IPS-15b (cell line): ENCODE measurements at regions not wholly inside any gene's neighbourhood (a gene's known extent, or its start where the extent isn't known, plus 50 kb on each side); places are given as distances from the start of the nearest gene placed in this dataset.
"Not testable (repeated sequence)": the region's sequence is repeated elsewhere in the genome, so short reads cannot be mapped to it uniquely, and the experiment has no call there.

Experiments used
- H3K27me3 ChIP-seq: one replicate; pipeline ENCODE4 v1.6.1; 2013; ENCODE audit warnings: low read length; ENCODE audit not compliant: control insufficient read depth, insufficient read depth
- H3K36me3 ChIP-seq: one replicate; pipeline ENCODE4 v1.6.1; 2013; ENCODE audit warnings: low read length; ENCODE audit not compliant: control insufficient read depth, insufficient read depth
- H3K4me1 ChIP-seq: one replicate; pipeline ENCODE4 v1.6.1; 2013; ENCODE audit warnings: mild to moderate bottlenecking, low read length; ENCODE audit not compliant: control insufficient read depth, insufficient read depth
- H3K4me3 ChIP-seq: one replicate; pipeline ENCODE4 v1.5.1; 2013; ENCODE audit warnings: low read depth, low read length
- H3K9ac ChIP-seq: one replicate; pipeline ENCODE4 v1.6.1; 2013; ENCODE audit warnings: low read depth, mild to moderate bottlenecking, low read length
- H3K9me3 ChIP-seq: one replicate; pipeline ENCODE4 v1.6.1; 2013; ENCODE audit warnings: mild to moderate bottlenecking, low read length; ENCODE audit not compliant: control insufficient read depth, insufficient read depth

DNA sequence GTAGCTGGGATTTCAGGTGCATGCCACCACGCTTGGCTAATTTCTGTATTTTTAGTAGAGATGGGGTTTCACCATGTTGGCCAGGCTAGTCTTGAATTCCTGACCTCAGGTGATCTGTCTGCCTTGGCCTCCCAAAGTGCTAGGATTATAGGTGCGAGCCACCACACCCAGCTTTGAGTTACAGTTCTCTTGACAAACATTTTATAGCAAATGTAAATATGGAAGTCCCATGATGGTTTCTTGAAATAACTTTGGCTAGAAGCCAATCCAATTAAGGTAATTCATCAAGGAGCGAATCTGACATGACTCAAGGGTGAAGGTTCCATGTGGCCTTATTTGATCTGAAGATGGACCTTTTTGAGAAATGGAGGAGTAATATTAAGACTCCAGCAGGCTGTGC lies 76.2 kb upstream of the RFLNA start:
- H3K4me1 ChIP-seq, H3K27me3 ChIP-seq, H3K9me3 ChIP-seq, H3K36me3 ChIP-seq, H3K4me3 ChIP-seq, H3K9ac ChIP-seq: not testable (repeated sequence)

DNA sequence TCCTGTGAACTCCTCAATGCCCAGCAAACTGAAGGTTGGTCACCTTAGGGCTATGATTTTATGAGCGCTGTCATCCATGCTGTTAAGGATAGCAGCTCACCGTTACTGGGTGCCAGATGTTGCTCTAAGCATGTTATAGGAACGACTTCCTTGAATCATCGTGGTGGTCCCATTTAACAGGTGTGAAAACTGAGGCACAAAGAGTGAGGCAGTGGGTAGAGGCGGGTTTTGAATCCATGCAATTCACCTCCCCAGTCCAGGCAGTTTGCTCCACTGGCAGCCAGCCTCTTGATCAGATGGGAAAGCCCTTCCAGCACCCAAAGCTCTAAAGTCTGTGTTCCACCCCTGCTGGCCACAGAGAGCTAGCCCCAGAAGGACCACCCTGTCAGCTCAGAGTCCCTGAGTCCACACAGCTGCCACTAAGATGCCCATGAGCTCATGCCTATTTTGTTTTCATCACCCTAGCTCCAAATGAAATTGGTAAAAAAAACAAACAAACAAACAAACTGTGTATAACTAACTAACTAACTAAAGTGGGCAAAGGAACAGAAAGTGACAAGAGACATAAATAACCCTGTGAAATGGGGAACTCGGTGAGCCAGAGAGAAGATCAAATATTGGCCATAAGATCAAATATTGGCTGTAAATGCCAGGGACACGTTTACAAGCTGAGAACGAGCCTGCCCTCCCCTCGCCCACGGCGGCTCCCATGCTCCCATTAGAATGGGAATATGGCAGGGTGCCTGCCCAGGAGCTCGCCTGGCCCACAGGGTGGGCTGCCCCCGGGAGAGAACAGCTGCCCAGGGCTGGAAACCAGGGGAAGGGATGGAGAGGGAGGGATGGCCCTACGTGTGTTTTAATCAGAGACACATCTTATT lies 72.3 kb upstream of the RFLNA start:
- H3K9ac ChIP-seq, result no peak overlapping the region
- H3K27me3 ChIP-seq, result no peaks in the 10 kb centered on the region
- no peaks in the 10 kb centered on the region for H3K4me1 ChIP-seq

DNA sequence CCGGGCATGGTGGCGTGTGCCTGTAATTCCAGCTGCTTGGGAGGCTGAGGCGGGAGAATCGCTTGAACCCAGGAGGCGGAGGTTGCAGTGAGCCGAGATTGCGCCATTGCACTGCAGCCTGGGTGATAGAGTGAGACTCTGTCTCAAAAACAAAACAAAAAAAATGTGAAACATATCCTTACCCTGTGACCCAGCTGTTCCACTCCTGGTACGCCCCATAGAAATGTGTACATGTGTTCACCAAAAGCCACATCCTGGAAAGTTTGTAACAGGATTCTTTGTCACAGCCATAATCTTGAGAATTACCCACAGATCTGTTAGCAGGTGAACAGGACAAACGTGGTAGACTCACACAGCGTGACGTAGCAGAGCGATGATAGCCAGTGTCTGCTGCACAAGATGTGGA lies 71.2 kb upstream of the RFLNA start:
- H3K4me1 ChIP-seq, H3K9ac ChIP-seq, H3K36me3 ChIP-seq, H3K4me3 ChIP-seq, H3K9me3 ChIP-seq, H3K27me3 ChIP-seq: not testable (repeated sequence)

More for the DNA sequence above, 72.3 kb upstream of the RFLNA start:
- Histone ChIP-seq H3K4me3 (no peak overlapping the region), H3K9me3 (no peaks in the 10 kb centered on the region), H3K36me3 (no peaks in the 10 kb centered on the region)

- no peak overlapping the region for H3K9ac ChIP-seq
- H3K36me3 ChIP-seq, result no peaks in the 10 kb centered on the region
- no peaks in the 10 kb centered on the region for H3K4me1 ChIP-seq
- H3K4me3 ChIP-seq, result no peak overlapping the region
- H3K27me3 ChIP-seq, result no peaks in the 10 kb centered on the region
- H3K9me3 ChIP-seq, result no peaks in the 10 kb centered on the region
Observed at GRCh38 chr12:124224535-124225110, 70.3 kb upstream of the RFLNA start.

- no peak overlapping the region for H3K4me3 ChIP-seq
- H3K9me3 ChIP-seq, result peaks cover 1% of the 10 kb centered on the region
- no peaks in the 10 kb centered on the region for H3K27me3 ChIP-seq
- H3K9ac ChIP-seq, result no peak overlapping the region
- H3K36me3 ChIP-seq, result no peaks in the 10 kb centered on the region
- no peaks in the 10 kb centered on the region for H3K4me1 ChIP-seq
Observed at GRCh38 chr12:124225730-124226129, 69.2 kb upstream of the RFLNA start.

- no peaks in the 10 kb centered on the region for H3K27me3 ChIP-seq
- no peak overlapping the region for H3K4me3 ChIP-seq
- no peaks in the 10 kb centered on the region for H3K36me3 ChIP-seq
- H3K9me3 ChIP-seq, result peaks cover 4% of the 10 kb centered on the region
- H3K4me1 ChIP-seq, result no peaks in the 10 kb centered on the region
- H3K9ac ChIP-seq, result no peak overlapping the region
Observed at GRCh38 chr12:124227951-124228711, 66.8 kb upstream of the RFLNA start.

DNA sequence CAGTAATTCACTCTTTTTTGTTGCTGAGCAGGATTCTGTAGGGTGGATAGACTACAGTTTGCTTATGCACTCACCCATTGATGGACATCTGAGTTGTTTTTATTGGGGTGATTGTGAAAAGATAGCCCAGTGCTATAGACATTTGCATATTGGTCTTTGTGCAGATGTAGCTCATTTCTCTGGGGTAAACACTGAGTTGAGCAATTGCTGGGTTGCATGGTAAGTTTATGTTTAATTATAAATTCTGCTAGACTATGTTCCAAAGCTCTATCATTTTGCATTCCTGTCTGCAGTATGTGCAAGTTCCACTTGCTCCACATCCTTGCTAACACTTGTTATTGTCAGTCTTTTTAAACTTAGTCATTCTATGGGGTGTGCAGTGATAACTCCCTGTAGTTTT lies 65.4 kb upstream of the RFLNA start:
- Histone ChIP-seq H3K36me3 (no peaks in the 10 kb centered on the region), H3K27me3 (no peaks in the 10 kb centered on the region), H3K4me1 (no peaks in the 10 kb centered on the region), H3K9me3 (peaks cover 4% of the 10 kb centered on the region), H3K9ac (no peak overlapping the region), H3K4me3 (no peak overlapping the region)

DNA sequence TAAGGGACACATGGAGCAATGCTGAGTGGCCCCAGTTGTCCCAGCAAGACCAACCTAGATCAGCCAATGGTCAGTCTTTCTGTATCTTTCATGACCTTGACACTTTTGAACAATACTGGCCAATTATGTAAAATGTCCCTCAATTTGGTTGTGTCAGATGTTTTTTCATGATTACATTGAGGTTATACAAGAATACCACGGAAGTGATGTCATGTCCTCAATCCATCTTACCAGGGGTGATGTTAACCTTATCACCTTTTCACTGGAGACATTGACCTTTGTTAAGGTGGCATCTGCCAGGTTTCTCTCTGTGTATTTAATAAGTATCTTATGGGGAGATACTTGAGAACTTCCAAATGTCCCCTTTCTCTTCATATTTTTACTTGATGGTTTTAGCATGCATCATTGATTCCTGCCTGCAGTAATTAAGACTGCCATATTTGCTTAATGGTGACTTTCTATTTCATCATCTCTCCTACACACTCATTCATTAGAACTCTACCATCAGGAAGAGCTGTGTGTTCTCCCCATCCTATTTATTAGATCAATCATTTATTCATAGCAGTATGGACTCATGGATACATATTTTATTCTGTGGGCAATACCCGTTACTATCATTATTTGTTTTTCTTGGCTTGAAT lies 64.7 kb upstream of the RFLNA start:
- H3K4me3 ChIP-seq, result no peak overlapping the region
- no peaks in the 10 kb centered on the region for H3K27me3 ChIP-seq
- peaks cover 4% of the 10 kb centered on the region for H3K9me3 ChIP-seq
- H3K9ac ChIP-seq, result no peak overlapping the region
- H3K36me3 ChIP-seq, result no peaks in the 10 kb centered on the region
- no peaks in the 10 kb centered on the region for H3K4me1 ChIP-seq

DNA sequence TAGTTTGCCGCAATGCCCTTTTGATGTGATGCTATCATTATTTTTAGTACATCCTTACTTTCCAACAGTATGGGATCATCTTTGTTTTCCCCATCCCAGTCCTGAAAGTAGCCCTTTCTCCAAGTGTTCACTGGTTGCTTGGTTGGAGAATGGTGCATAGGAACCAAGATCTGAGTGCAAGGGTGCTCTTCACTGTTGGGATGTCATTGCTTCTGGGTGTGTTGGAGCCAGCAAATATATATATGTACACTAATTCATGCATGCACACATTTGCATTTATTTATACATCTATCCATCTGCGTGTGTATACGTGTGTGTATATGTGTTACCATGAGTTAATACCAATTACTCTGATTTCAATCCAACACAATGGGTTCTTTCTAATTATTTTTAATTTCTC lies 64.1 kb upstream of the RFLNA start:
- peaks cover 4% of the 10 kb centered on the region for H3K9me3 ChIP-seq
- no peak overlapping the region for H3K4me3 ChIP-seq
- H3K4me1 ChIP-seq, result no peaks in the 10 kb centered on the region
- no peaks in the 10 kb centered on the region for H3K27me3 ChIP-seq
- H3K9ac ChIP-seq, result no peak overlapping the region
- H3K36me3 ChIP-seq, result no peaks in the 10 kb centered on the region

DNA sequence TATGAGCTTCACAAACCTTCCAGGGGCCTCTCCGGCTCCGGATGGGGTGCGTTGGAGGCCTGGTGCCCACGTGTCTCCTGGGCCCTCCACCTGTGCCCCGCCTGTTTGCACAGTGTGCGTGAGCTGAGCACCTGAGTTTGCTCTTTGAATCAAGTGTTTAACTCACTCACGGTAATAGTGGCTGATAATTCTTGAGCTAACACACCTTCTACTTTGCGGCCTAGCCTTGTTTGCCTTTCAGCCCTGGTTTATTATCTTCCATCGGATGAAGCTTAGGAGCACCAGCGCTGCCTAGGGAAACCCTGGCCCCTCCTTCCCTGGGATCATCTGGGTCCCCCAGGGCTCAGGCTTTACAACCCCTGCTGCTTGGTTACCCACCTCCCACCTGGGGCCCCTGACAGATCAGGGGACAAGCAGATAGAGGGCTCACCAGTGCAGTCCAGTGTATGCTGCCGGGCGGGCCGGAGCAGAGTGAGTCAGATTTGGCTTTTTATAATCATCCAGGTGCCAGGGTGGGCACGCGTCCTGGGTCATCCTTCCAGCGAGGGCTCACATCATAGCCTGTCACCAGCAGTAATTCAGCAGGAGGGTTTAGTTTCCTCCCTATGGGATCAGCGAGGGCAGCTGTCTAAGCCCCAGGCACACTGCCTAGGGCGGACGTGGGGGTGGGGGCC lies 62.8 kb upstream of the RFLNA start:
- no peaks in the 10 kb centered on the region for H3K27me3 ChIP-seq
- no peak overlapping the region for H3K9ac ChIP-seq
- peaks cover 4% of the 10 kb centered on the region for H3K9me3 ChIP-seq
- no peaks in the 10 kb centered on the region for H3K36me3 ChIP-seq
- no peaks in the 10 kb centered on the region for H3K4me1 ChIP-seq
- no peak overlapping the region for H3K4me3 ChIP-seq

- Histone ChIP-seq H3K4me1 (no peaks in the 10 kb centered on the region), H3K36me3 (no peaks in the 10 kb centered on the region), H3K9me3 (peaks cover 4% of the 10 kb centered on the region), H3K27me3 (no peaks in the 10 kb centered on the region), H3K9ac (no peak overlapping the region), H3K4me3 (no peak overlapping the region)
Observed at GRCh38 chr12:124232654-124232987, 62.3 kb upstream of the RFLNA start.
